Keratinocyte (primary cell): ENCODE measurements at regions not wholly inside any gene's neighbourhood (a gene's known extent, or its start where the extent isn't known, plus 50 kb on each side); places are given as distances from the start of the nearest gene placed in this dataset.

Source experiments
- DNase-seq: peaks from one replicate; pipeline ENCODE4 v3.0.0-alpha.2; 2011; ENCODE audit warnings: low read depth, missing footprints, low spot score
- FAIRE-seq: peaks from 2 replicates; lab custom pipeline; 2011; peaks lifted over from hg19 to GRCh38; lab: Jason Lieb, UNC
- H2AFZ ChIP-seq: 2 replicates; pipeline ENCODE4 v1.6.0; 2012; ENCODE audit warnings: low read length, control low read depth, inconsistent platforms; ENCODE audit not compliant: control insufficient read depth
- H3K27ac ChIP-seq: 2 replicates; pipeline ENCODE4 v1.5.1; 2011; ENCODE audit warnings: low read length; ENCODE audit not compliant: control insufficient read depth, insufficient read depth
- H3K27me3 ChIP-seq: 3 replicates; pipeline ENCODE4 v1.6.0; 2011; ENCODE audit warnings: low read length; ENCODE audit not compliant: control insufficient read depth, insufficient read depth; ENCODE audit errors: extremely low read depth
- H3K36me3 ChIP-seq, 2 experiments: 2 replicates in 1 of 2; 3 replicates in 1 of 2; pipeline ENCODE4 v1.5.1; 2011; ENCODE audit warnings: low read length in 2 of 2, mild to moderate bottlenecking in 1 of 2; ENCODE audit not compliant: control insufficient read depth in 2 of 2, insufficient read depth in 2 of 2; ENCODE audit errors: extremely low read depth in 1 of 2
- H3K4me1 ChIP-seq: 3 replicates; pipeline ENCODE4 v1.5.1; 2011; ENCODE audit warnings: low read length; ENCODE audit not compliant: control insufficient read depth, insufficient read depth; ENCODE audit errors: extremely low read depth
- H3K4me2 ChIP-seq: 3 replicates; pipeline ENCODE4 v1.6.0; 2011; ENCODE audit warnings: low read depth, low read length; ENCODE audit not compliant: control insufficient read depth, insufficient read depth; ENCODE audit errors: extremely low read depth
- H3K4me3 ChIP-seq, 3 experiments: fragments of 200-600 bp in 1 of 3; sonication (generic) in 1 of 3; 2 replicates in 2 of 3; 3 replicates in 1 of 3; pipeline ENCODE4 v1.5.1; 2011 to 2016; ENCODE audit warnings: low read length in 3 of 3, mild to moderate bottlenecking in 3 of 3, control low read depth in 2 of 3, inconsistent platforms in 1 of 3, low read depth in 1 of 3, mixed read lengths in 1 of 3, mixed run types in 1 of 3, moderate library complexity in 1 of 3; ENCODE audit not compliant: control insufficient read depth in 2 of 3, insufficient read depth in 2 of 3; ENCODE audit errors: extremely low read depth in 1 of 3
- H3K79me2 ChIP-seq: 2 replicates; pipeline ENCODE4 v1.6.0; 2012; ENCODE audit warnings: low read length; ENCODE audit not compliant: control insufficient read depth, insufficient read depth
- H3K9ac ChIP-seq: 3 replicates; pipeline ENCODE4 v1.6.0; 2011; ENCODE audit warnings: low read length; ENCODE audit not compliant: control insufficient read depth, insufficient read depth; ENCODE audit errors: extremely low read depth
- H3K9me1 ChIP-seq: 3 replicates; pipeline ENCODE4 v1.6.0; 2011; ENCODE audit warnings: low read length; ENCODE audit not compliant: control insufficient read depth, insufficient read depth; ENCODE audit errors: extremely low read depth
- H3K9me3 ChIP-seq: 2 replicates; pipeline ENCODE4 v1.5.1; 2012; ENCODE audit warnings: low read depth, low read length; ENCODE audit not compliant: control insufficient read depth
- H4K20me1 ChIP-seq: 3 replicates; pipeline ENCODE4 v1.6.0; 2011; ENCODE audit warnings: low read length; ENCODE audit not compliant: control insufficient read depth, insufficient read depth; ENCODE audit errors: extremely low read depth
- CTCF ChIP-seq, 3 experiments: IDR thresholded peaks in 1 of 3; conservative IDR thresholded peaks in 1 of 3; optimal IDR thresholded peaks in 1 of 3; 2 replicates in 2 of 3; 3 replicates in 1 of 3; pipeline versions ENCODE3 to v1.5.1; 2011; ENCODE audit warnings: low read length in 3 of 3, mild to moderate bottlenecking in 3 of 3, moderate library complexity in 2 of 3, control low read depth in 1 of 3, inconsistent platforms in 1 of 3; ENCODE audit not compliant: insufficient read depth in 2 of 3; ENCODE audit errors: extremely low read depth in 1 of 3
- EZH2 ChIP-seq: IDR thresholded peaks from one replicate; pipeline ENCODE4 v1.6.1; 2012; ENCODE audit warnings: inconsistent platforms, mild to moderate bottlenecking, low read length, moderate library complexity
- dilution Hi-C: fragments of 300-500 bp; cut with MboI; formaldehyde crosslinking; loops from one replicate; pipeline ENCODE4 v1.7.0; 2020; ENCODE audit warnings: low sequenced_read_pairs; ENCODE audit not compliant: extremely low pct_ligation_motif_present

GRCh38 chr6:8655670-8656454, 220.5 kb upstream of the SLC35B3 start:
- no peaks in the 10 kb centered on the region for H3K4me1 ChIP-seq
- H3K9me3 ChIP-seq, result no peaks in the 10 kb centered on the region
- dilution Hi-C loops, result no loop called here
- H3K79me2 ChIP-seq, result no peaks in the 10 kb centered on the region
- no peak overlapping the region for H3K4me2 ChIP-seq
- no peak overlapping the region for H3K9ac ChIP-seq
- H3K27ac ChIP-seq, result no peak overlapping the region
- H4K20me1 ChIP-seq, result no peaks in the 10 kb centered on the region
- no peak overlapping the region for H3K4me3 ChIP-seq
- H3K27me3 ChIP-seq, result no peaks in the 10 kb centered on the region
- no peaks in the 10 kb centered on the region for H3K36me3 ChIP-seq
- H2AFZ ChIP-seq, result no peak overlapping the region
- no peaks in the 10 kb centered on the region for H3K9me1 ChIP-seq
- FAIRE-seq (no peak), DNase-seq (no peak)
- no peak for TF ChIP-seq EZH2
- no peak for TF ChIP-seq CTCF (optimal IDR thresholded peaks at IDR 0.05 in 1 of 3, IDR thresholded peaks at IDR 0.05 in 1 of 3, conservative IDR thresholded peaks at IDR 0.05 in 1 of 3; ENCODE audit: extremely low read depth in 1 of 3, insufficient read depth in 2 of 3, low read length in 3 of 3)

- Histone ChIP-seq H3K27me3 (no peaks in the 10 kb centered on the region), H4K20me1 (no peaks in the 10 kb centered on the region), H3K79me2 (no peaks in the 10 kb centered on the region), H2AFZ (no peak overlapping the region), H3K9me3 (no peaks in the 10 kb centered on the region), H3K9ac (no peak overlapping the region), H3K9me1 (no peaks in the 10 kb centered on the region), H3K36me3 (no peaks in the 10 kb centered on the region), H3K4me2 (no peak overlapping the region), H3K4me1 (no peaks in the 10 kb centered on the region), H3K27ac (no peak overlapping the region), H3K4me3 (no peak overlapping the region)
- DNase-seq (no peak), FAIRE-seq (no peak)
- dilution Hi-C loops, result no loop called here
- TF ChIP-seq CTCF (optimal IDR thresholded peaks at IDR 0.05 in 1 of 3, IDR thresholded peaks at IDR 0.05 in 1 of 3, conservative IDR thresholded peaks at IDR 0.05 in 1 of 3; ENCODE audit: extremely low read depth in 1 of 3, insufficient read depth in 2 of 3, low read length in 3 of 3), result no peak
- TF ChIP-seq EZH2, result no peak
Measured at GRCh38 chr6:8652710-8653109, 217.4 kb upstream of the SLC35B3 start.
